AG04450 (cell line): ENCODE measurements at regions not wholly inside any gene's neighbourhood (a gene's known extent, or its start where the extent isn't known, plus 50 kb on each side); places are given as distances from the start of the nearest gene placed in this dataset.
"Not testable (repeated sequence)": the region's sequence is repeated elsewhere in the genome, so short reads cannot be mapped to it uniquely, and the experiment has no call there.

ENCODE experiments used
- CTCF ChIA-PET: fragments of 300-600, 350-600 bp; formaldehyde crosslinking; extraction: SDS; loops from one replicate; lab custom pipeline; 2022; ENCODE audit warnings: antibody characterized with exemption, inconsistent platforms; lab: Charles Lee
- POLR2A ChIA-PET: fragments of 350-600 bp; formaldehyde crosslinking; extraction: SDS; loops from one replicate; lab custom pipeline; 2021; ENCODE audit warnings: antibody characterized with exemption, inconsistent platforms; lab: Yijun Ruan, JAX
- DNase-seq: peaks from one replicate; pipeline ENCODE4 v3.0.0-alpha.2; 2011; ENCODE audit warnings: low read depth, low spot score
- H3K27ac ChIP-seq: one replicate; pipeline ENCODE4 v1.5.1; 2012; ENCODE audit warnings: low read depth, low read length, control low read depth
- H3K27me3 ChIP-seq: one replicate; pipeline ENCODE4 v1.6.0; 2012; ENCODE audit warnings: low read length; ENCODE audit not compliant: control insufficient read depth, insufficient read depth
- H3K4me3 ChIP-seq: 2 replicates; pipeline ENCODE4 v1.5.1; 2011; ENCODE audit warnings: mild to moderate bottlenecking, low read depth, low read length, control low read depth
- H3K9me3 ChIP-seq: 2 replicates; pipeline ENCODE4 v1.5.1; 2012; ENCODE audit warnings: low read length; ENCODE audit not compliant: control insufficient read depth, insufficient read depth
- CTCF ChIP-seq: IDR thresholded peaks from 2 replicates; pipeline ENCODE4 v1.5.1; 2011; ENCODE audit warnings: low read depth, low read length, control low read depth, inconsistent platforms

DNA sequence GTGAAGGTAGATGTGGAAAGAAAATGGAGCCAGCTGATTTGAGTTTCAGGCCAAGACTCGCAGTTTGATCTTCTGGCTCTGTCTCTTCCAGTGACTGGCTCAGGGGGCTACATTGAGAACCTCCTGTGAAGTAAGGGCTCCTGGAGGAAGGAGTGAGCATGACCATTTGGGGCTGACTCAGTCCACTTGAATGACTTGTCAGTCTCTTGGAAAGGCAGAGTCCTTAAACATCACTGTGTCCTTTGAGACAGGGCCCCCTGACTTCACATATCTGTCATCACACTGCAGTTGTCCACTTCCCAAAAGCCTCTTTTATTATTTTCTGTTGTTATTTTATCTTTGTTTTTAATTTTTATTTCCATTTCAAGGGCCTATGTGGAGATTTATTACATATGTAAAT is 204.6 kb upstream of the APCDD1 start:
- Histone ChIP-seq H3K27ac (no peak overlapping the region), H3K4me3 (no peak overlapping the region), H3K27me3 (peaks cover 20% of the 10 kb centered on the region), H3K9me3 (no peaks in the 10 kb centered on the region)
- no peak for DNase-seq
- CTCF ChIA-PET, result no interaction called here
- no peak for TF ChIP-seq CTCF
- POLR2A ChIA-PET, result no interaction called here

DNA sequence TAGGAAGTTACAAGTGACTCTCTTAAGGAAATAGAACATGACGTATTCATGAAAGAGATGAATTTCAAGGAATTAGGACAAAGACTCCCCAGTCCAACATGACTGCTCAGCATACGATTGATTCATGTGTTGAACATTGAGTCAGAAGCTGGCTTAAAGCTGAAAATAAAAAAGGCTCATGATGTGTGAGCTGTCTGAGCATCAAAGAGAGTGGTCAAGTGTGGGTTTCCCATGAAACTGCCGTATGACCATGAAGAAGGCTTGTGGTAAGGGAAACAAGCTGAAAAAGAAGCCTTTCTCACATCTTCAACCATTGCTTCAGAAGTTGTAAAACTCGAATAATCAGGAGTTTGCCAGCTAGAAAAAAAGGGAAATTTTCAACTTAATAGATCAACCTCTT is 201.9 kb upstream of the APCDD1 start:
- Histone ChIP-seq H3K9me3 (no peaks in the 10 kb centered on the region), H3K4me3 (no peak overlapping the region), H3K27ac (no peak overlapping the region), H3K27me3 (peaks cover 4% of the 10 kb centered on the region)
- no peak for TF ChIP-seq CTCF
- DNase-seq, result no peak
- CTCF ChIA-PET, result no interaction called here
- POLR2A ChIA-PET, result no interaction called here

GRCh38 chr18:10252952-10253705 is 201.3 kb upstream of the APCDD1 start:
- no peak for TF ChIP-seq CTCF
- peaks cover 2% of the 10 kb centered on the region for H3K27me3 ChIP-seq
- H3K9me3 ChIP-seq, result no peaks in the 10 kb centered on the region
- POLR2A ChIA-PET, result no interaction called here
- CTCF ChIA-PET, result no interaction called here
- no peak overlapping the region for H3K4me3 ChIP-seq
- DNase-seq, result no peak
- no peak overlapping the region for H3K27ac ChIP-seq

- DNase-seq, POLR2A ChIA-PET, CTCF ChIA-PET, H3K27ac ChIP-seq, H3K4me3 ChIP-seq, H3K27me3 ChIP-seq, H3K9me3 ChIP-seq: not testable (repeated sequence)
Observed at GRCh38 chr18:10256276-10256675, 198.2 kb upstream of the APCDD1 start.

GRCh38 chr18:10258836-10259474 is 195.5 kb upstream of the APCDD1 start:
- POLR2A ChIA-PET, result no interaction called here
- Histone ChIP-seq H3K4me3 (no peak overlapping the region), H3K27me3 (no peaks in the 10 kb centered on the region), H3K27ac (no peak overlapping the region), H3K9me3 (no peaks in the 10 kb centered on the region)
- CTCF ChIA-PET, result no interaction called here
- no peak for TF ChIP-seq CTCF
- DNase-seq, result no peak
